BJ (cell line): ENCODE measurements at regions not wholly inside any gene's neighbourhood (a gene's known extent, or its start where the extent isn't known, plus 50 kb on each side); places are given as distances from the start of the nearest gene placed in this dataset.

Source experiments
- CTCF ChIA-PET: fragments of 350-600 bp; formaldehyde crosslinking; extraction: SDS; loops from one replicate; lab custom pipeline; 2021; ENCODE audit warnings: antibody characterized with exemption, inconsistent platforms; lab: Yijun Ruan, JAX
- POLR2A ChIA-PET: fragments of 300-600 bp; sonication (Branson Sonifier 250); formaldehyde crosslinking; extraction: SDS; loops from one replicate; lab custom pipeline; 2021; ENCODE audit warnings: antibody characterized with exemption; lab: Charles Lee
- DNase-seq: peaks from one replicate; pipeline ENCODE4 v3.0.0-alpha.2; 2011; ENCODE audit warnings: low read depth
- H3K27me3 ChIP-seq: 2 replicates; pipeline ENCODE4 v1.6.0; 2011; ENCODE audit warnings: low read length; ENCODE audit not compliant: control insufficient read depth, insufficient read depth
- H3K36me3 ChIP-seq: 2 replicates; pipeline ENCODE4 v1.5.1; 2011; ENCODE audit warnings: low read length; ENCODE audit not compliant: control insufficient read depth, insufficient read depth
- H3K4me3 ChIP-seq: 2 replicates; pipeline ENCODE4 v1.5.1; 2011; ENCODE audit warnings: low read depth, mild to moderate bottlenecking, control low read depth, low read length
- TF ChIP-seq, protein P1 (sequence below): IDR thresholded peaks from 2 replicates; pipeline ENCODE4 v1.5.1; 2011; ENCODE audit warnings: low read depth, mild to moderate bottlenecking, control low read depth, inconsistent platforms, low read length, moderate library complexity; ENCODE audit not compliant: insufficient read depth

DNA sequence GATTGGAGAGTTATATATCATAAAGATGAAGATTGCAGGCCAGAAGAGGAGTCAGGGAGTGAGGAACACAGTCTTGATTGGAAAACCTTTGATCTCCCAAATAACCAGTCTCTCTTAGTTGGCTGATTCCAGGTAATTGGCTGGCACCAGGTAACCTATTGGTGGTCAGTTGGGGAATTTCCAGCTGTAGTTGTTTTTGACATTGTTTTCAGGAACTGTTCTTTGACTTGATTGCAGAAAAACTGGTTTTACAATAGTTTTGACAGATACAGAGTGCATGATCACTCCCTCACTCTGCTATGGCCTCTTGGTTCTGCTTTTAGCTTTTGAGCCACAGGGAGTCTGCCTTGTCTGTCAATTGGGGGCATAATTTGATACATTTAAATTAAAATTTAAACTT is 71.6 kb downstream of the ZNF641 start:
- no peak for DNase-seq
- TF ChIP-seq, protein P1, sequence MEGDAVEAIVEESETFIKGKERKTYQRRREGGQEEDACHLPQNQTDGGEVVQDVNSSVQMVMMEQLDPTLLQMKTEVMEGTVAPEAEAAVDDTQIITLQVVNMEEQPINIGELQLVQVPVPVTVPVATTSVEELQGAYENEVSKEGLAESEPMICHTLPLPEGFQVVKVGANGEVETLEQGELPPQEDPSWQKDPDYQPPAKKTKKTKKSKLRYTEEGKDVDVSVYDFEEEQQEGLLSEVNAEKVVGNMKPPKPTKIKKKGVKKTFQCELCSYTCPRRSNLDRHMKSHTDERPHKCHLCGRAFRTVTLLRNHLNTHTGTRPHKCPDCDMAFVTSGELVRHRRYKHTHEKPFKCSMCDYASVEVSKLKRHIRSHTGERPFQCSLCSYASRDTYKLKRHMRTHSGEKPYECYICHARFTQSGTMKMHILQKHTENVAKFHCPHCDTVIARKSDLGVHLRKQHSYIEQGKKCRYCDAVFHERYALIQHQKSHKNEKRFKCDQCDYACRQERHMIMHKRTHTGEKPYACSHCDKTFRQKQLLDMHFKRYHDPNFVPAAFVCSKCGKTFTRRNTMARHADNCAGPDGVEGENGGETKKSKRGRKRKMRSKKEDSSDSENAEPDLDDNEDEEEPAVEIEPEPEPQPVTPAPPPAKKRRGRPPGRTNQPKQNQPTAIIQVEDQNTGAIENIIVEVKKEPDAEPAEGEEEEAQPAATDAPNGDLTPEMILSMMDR, result no peak

DNA sequence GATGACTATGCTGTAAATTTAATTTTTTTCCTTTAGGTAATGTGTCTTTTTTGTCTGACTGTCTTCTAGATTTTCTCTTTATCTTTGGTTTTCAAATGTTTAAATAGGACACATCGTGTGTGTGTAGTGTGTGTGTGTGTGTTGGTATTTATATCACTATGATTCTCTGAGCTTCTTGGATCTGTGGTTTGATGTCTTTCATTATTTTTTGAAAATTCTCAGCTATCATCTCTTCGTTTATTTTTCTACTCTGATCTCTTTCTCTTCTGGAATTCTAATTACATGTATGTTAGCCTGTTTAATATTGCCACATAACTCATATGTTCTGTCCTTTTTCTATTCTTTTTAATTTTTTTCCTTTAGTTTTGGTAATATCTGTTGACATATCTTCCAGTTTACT is 73.5 kb upstream of the OR10AD1 start:
- H3K4me3 ChIP-seq, result no peak overlapping the region
- no peaks in the 10 kb centered on the region for H3K36me3 ChIP-seq
- ChIA-PET POLR2A (no interaction called here), CTCF (no interaction called here)
- TF ChIP-seq, protein P1, result no peak
- no peak for DNase-seq
- H3K27me3 ChIP-seq, result peaks cover 2% of the 10 kb centered on the region; the same call in 1 of the 2 replicates

More for the DNA sequence above, 71.6 kb downstream of the ZNF641 start:
- Histone ChIP-seq H3K4me3 (no peak overlapping the region), H3K27me3 (peaks cover 2% of the 10 kb centered on the region; the same call in 1 of the 2 replicates), H3K36me3 (no peaks in the 10 kb centered on the region)
- ChIA-PET CTCF (interaction anchor here (0.8 kb wide), 1 partner anchor 9 kb away, joined by 3 read pairs; no protein-coding TSS in a partner anchor), POLR2A (no interaction called here)

DNA sequence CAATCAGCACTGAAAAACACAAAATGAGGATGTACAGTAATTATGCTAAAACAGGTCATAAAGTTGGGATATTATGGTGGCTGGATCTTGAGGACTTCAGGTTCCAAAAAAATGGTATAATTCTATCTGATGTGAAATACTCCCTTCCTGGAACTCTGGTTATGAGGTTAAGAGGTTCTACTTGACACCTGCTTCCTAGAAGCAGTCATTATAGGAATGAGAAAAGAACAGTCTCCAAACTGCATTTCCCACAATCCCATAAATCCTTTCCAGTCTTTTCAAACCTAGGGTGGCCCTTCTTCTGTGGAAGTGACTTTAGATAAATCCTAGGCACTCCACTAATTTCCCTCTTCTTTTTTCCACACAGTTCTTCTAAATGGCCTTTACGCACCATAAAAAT is 63.7 kb upstream of the OR10AD1 start:
- peaks cover 3% of the 10 kb centered on the region for H3K27me3 ChIP-seq
- H3K4me3 ChIP-seq, result no peak overlapping the region
- CTCF ChIA-PET, result no interaction called here
- TF ChIP-seq, protein P1, result no peak
- POLR2A ChIA-PET, result no interaction called here
- no peaks in the 10 kb centered on the region for H3K36me3 ChIP-seq
- DNase-seq, result no peak

DNA sequence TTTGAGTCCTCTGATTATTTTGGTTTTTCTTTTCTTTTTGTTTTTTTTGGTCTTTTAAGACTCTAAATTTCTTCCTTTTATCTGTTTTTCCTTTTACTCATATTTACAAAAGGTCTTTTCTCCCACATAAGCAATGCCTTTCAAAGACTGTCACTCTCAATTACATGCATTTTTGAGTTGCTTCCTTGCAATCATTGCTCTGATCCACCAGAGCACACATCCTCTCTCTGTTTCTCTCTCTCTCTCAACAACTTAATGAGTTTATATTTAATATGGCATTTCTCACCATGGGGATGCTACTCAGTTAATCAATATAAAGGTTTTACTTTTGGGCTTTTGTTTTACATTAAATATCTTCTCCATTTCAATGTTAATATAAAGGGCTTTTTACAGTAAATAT is 62.7 kb upstream of the OR10AD1 start:
- DNase-seq, result no peak
- CTCF ChIA-PET, result no interaction called here
- TF ChIP-seq, protein P1, result no peak
- Histone ChIP-seq H3K27me3 (peaks cover 3% of the 10 kb centered on the region), H3K36me3 (no peaks in the 10 kb centered on the region), H3K4me3 (no peak overlapping the region)
- POLR2A ChIA-PET, result no interaction called here

DNA sequence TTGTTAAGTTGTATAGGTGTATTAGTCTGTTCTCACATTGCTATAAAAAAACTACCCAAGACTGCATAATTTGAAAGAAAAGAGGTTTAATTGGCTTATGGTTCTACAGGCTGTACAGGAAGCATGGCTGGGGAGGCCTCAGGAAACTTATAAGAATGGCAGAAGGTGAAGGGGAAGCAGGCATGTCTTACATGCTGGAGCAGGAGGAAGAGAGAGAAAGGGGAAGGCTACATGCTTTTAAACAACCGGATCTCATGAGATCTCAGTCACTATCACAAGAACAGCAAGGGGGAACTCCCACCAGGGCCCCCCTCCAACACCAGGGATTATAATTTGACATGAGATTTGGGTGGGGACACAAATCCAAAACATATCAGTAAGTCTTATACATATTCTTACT is 60.5 kb upstream of the OR10AD1 start:
- ChIA-PET CTCF (no interaction called here), POLR2A (no interaction called here)
- TF ChIP-seq, protein P1, result no peak
- Histone ChIP-seq H3K27me3 (peaks cover 3% of the 10 kb centered on the region), H3K36me3 (no peaks in the 10 kb centered on the region), H3K4me3 (no peak overlapping the region)
- DNase-seq, result no peak
